VCaP (cell line): ENCODE measurements at regions not wholly inside any gene's neighbourhood (a gene's known extent, or its start where the extent isn't known, plus 50 kb on each side); places are given as distances from the start of the nearest gene placed in this dataset.

Experiments used
- H3K27ac ChIP-seq: fragments of 450-650 bp; 2 replicates; pipeline ENCODE4 v1.5.1; 2017
- TF ChIP-seq, protein P1 (sequence below): fragments of 450-650 bp; conservative IDR thresholded peaks from 2 replicates; pipeline ENCODE4 v1.5.1; 2017; ENCODE audit warnings: mild to moderate bottlenecking, moderate library complexity

DNA sequence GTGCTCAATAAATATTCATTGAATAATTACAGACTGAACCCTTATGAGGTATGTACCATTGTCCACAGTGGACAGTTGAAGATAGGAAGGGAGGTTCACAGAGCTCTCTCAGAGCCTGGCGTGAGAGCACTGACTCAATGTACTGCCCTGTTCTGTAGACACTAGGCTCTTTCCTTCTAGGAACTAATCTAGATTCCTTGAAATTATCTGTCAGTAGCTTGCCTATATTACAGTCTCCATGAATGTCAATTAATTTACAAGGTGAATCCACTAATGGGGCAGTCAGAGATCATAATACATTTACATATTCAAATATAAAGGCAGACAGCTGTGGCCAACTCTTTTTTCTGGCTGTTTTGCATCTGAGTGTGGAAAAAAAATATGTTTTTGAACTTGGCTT, 251.2 kb upstream of the SALL1 start:
- no peak overlapping the region for H3K27ac ChIP-seq
- TF ChIP-seq, protein P1, sequence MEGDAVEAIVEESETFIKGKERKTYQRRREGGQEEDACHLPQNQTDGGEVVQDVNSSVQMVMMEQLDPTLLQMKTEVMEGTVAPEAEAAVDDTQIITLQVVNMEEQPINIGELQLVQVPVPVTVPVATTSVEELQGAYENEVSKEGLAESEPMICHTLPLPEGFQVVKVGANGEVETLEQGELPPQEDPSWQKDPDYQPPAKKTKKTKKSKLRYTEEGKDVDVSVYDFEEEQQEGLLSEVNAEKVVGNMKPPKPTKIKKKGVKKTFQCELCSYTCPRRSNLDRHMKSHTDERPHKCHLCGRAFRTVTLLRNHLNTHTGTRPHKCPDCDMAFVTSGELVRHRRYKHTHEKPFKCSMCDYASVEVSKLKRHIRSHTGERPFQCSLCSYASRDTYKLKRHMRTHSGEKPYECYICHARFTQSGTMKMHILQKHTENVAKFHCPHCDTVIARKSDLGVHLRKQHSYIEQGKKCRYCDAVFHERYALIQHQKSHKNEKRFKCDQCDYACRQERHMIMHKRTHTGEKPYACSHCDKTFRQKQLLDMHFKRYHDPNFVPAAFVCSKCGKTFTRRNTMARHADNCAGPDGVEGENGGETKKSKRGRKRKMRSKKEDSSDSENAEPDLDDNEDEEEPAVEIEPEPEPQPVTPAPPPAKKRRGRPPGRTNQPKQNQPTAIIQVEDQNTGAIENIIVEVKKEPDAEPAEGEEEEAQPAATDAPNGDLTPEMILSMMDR = no peak

DNA sequence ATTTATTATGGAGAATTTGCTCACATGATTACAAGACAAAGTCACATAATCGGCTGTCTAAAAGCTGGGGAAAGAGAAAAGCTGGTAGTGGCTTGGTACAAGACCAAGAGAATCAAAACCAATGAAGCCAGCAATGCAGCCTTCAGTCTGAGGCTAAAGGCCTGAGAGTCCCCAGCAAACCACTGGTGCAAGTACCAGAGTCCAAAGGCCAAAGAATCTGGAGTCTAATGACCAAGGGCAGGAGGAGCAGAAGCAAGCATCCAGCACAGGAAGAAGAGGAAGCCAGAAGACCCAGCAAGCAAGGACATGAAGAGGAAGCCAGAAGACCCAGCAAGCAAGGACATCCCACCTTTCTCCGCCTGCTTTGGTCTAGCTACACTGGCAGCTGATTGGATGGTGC, 250.6 kb upstream of the SALL1 start:
- TF ChIP-seq, protein P1 = no peak
- no peak overlapping the region for H3K27ac ChIP-seq

DNA sequence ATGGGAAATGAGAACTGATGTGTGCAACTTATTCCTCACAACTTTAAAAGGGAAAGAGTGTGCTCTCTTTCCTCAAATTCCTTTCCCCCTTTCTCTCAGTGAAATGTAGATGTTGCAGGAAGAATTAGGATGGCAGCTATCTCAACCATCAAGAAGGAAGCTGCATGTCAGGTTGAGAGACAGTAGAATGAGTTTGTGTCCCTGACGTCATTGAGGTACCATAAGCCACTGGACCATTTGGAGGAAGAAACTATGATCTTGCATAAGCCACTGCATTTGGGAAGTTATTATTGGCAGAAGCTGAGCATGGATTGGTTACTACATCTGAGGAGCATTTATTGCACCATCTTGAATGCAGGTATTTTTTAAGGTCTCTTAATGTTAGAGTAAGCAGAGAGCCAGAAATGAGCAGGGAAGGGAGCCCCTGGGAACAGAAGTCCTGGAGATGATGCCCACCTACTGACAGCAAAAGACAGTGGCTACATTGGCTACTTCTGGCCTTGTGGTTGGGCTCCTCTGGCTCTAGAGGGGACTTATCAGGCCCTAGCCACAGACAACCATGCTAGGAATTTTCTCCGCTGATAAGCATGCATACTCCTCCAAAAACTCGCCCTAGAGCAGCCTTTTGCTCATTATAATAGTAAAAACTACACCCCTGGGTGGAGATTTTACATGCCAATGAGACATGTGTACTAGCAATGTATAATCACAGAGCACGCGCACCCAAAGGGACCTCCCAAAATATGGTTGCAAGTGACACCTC, 249.0 kb upstream of the SALL1 start:
- TF ChIP-seq, protein P1 = no peak
- no peak overlapping the region for H3K27ac ChIP-seq

DNA sequence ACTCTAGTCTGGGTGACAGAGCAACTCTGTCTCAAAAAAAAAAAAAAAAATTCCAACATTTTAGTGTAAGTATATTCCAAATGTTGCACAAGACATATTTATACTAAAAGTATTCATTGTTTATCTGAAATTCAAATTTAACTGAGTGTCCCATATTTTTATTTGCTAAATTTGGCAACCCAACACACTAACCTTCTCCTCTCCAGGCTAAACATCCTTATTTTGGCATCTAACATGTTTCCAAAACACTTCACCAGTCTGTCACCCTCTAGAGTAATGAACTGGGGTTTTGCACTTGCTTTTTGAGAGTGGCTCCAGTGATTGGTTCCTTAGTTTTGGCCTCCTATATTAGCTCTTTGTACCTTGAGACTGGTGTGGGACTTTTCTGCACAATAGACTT, 243.4 kb upstream of the SALL1 start:
- TF ChIP-seq, protein P1 = no peak
- H3K27ac ChIP-seq = no peak overlapping the region

DNA sequence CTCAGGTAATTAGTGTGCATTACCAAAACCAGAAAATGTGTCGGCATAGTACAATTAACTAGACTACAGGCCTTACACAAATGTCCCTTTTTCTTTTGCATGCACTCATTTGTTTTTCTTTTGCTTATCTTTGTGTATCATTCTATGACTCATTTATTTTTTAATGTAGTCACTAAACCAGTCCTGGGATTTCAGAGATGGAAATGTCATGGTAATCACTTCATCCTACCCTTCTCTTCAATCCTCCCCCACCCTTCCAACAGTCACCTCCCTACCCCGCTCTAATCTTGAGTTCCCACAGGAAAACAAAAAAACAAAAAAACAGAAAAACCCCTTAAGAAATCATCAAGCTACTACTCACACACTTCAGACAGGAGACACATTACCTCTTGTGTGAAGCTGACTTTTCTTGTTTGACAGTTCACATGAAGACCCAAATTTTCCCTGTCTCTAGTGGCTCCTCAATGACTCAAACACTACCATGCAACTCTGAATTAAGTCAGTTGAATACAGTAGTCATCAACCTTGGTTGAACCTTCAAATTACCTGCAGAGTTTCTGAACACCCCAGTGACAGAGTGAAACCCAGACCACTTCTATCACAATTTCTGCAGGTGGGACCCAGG, 242.4 kb upstream of the SALL1 start:
- H3K27ac ChIP-seq = no peak overlapping the region
- TF ChIP-seq, protein P1 = no peak

DNA sequence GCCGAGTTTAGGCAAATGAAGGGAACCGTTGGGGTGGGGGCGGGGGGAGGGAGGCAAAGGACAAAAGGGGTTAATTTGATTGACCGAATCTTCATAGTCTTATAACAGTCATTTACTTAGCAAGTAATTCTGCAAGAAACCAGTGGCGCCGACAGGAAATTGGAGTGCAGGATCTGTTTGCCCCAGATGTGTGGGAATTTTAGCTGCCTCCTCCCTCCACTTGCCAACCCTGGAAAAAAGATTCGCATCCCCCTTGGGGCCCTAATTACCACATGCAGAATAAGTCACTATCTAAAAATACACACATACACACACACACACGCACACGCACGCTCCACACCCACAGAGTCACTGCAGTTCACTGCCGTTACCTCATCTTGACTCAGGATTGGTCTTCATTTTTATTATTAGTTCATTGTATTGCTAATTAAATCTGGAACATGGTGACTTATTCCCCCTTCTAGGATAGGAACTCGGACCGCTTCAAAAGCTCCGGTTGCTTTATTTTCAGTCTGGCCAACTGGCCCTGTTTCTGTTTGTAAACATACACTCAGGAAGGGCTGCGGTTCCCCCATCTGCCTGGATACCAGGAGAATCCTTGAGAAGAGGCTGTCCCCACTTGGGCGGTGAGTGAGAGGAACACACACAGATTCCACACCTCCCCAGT, 241.6 kb upstream of the SALL1 start:
- TF ChIP-seq, protein P1 = no peak
- H3K27ac ChIP-seq = no peak overlapping the region

DNA sequence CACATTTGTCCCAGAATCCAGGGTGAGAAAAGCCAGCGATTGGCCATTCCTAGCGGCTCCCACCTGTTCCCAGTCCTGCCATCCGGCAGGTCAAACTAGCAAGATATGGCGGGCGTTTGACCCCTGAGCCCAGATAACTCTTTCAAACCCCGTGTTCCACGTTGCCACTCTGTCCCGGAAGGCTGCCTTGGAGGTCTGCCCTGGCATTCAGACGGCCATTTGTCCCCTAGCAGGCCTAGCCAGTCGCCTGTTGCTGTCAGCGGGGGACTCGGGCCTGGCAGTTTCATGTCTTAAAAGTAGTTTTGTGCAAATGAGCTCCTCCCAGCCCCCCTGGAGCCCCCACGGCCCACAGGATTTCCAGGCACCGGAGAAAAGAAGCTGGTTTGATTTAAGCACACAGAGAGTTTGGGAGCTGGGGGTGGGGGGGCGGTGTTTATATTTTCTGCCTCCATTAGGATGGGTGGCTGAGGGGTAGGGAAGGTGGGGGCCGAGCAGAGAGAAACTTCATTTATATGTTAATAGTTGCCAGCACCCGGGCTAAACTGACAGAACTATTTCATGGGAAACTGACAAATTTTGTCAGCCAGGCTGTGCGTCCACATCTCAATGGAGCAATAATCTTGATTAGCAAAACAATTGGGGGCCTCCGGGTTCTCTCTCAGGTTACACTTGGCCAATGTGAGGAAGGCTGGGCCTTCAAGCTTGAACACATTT, 240.9 kb upstream of the SALL1 start:
- TF ChIP-seq, protein P1 = no peak
- H3K27ac ChIP-seq = no peak overlapping the region
